ENCODE measurements at regions not wholly inside any gene's neighbourhood (a gene's known extent, or its start where the extent isn't known, plus 50 kb on each side); places are given as distances from the start of the nearest gene placed in this dataset.

DNA sequence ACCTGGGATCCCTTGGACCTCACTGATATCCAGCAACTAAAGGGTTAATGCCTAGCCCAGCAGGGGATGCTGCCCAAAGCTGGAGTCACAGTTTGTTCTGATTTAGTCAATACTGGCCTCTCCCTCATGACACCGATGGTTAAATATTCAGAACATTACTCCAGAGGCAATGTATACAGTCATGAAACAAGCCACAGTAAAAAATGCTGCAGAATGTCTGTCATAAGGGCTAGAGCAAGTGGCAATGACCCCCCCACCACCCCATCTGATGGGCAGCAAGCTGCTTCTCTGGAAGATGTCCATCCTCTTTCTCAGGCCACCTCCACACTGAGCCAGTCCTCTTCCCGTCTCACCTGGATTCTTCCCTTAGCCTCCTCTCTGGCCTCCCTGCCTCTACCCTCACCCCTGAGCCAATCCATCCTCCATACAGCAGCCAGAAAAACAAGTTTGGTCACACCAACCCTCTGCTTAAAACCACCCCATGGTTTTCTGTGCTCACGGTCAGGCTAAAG, 99.0 kb upstream of the KCNG1 start:
- TF ChIP-seq, protein P1, sequence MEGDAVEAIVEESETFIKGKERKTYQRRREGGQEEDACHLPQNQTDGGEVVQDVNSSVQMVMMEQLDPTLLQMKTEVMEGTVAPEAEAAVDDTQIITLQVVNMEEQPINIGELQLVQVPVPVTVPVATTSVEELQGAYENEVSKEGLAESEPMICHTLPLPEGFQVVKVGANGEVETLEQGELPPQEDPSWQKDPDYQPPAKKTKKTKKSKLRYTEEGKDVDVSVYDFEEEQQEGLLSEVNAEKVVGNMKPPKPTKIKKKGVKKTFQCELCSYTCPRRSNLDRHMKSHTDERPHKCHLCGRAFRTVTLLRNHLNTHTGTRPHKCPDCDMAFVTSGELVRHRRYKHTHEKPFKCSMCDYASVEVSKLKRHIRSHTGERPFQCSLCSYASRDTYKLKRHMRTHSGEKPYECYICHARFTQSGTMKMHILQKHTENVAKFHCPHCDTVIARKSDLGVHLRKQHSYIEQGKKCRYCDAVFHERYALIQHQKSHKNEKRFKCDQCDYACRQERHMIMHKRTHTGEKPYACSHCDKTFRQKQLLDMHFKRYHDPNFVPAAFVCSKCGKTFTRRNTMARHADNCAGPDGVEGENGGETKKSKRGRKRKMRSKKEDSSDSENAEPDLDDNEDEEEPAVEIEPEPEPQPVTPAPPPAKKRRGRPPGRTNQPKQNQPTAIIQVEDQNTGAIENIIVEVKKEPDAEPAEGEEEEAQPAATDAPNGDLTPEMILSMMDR (IDR thresholded peaks at IDR 0.05; ENCODE audit: low read length): no peak
- no peak for TF ChIP-seq EZH2phosphoT487 (IDR thresholded peaks at IDR 0.05; ENCODE audit: low read length)
